ENCODE measurements at regions not wholly inside any gene's neighbourhood (a gene's known extent, or its start where the extent isn't known, plus 50 kb on each side); places are given as distances from the start of the nearest gene placed in this dataset.
"Not testable (repeated sequence)": the region's sequence is repeated elsewhere in the genome, so short reads cannot be mapped to it uniquely, and the experiment has no call there.

DNA sequence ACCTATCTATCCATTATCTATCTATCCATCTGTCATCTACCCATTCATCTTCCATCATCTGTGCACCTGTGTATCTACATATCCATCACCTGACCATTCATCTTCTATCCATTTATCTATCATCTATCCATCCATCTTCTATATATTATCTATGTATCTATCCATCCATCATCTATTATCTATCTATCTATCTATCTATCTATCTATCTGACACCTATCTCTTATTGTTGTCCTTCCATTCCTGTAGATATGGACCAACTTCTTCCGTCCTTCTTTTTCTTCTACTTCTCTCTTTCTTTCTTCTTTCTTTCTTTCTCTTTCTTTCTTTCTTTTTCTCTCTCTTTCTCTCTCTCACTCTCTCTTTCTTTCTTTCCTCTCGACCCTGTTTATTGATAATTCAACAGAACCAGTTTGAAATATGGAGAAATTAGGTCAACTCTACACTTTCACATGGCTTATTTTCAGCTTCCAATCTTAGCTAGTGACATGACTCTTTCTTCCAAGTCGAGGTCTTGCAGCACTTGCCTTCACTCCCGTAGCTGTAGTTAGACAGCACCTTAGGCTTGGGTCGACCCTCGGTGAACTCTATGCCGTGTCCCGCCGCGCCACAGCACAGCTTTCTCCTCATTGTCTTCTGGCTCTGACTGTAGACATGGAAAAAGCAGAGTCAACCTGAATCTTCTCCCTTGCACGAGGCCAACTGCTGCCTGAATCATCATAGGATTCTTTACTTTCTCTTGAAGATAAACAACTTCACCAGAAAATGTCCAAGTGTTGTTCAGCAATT, 110.4 kb upstream of the EXOC2 start:
- H3K4me3 ChIP-seq: no peak overlapping the region
- no peak for DNase-seq
- no peaks in the 10 kb centered on the region for H3K27me3 ChIP-seq
- H3K36me3 ChIP-seq: no peaks in the 10 kb centered on the region
- H3K9me3 ChIP-seq: no peaks in the 10 kb centered on the region
- WGBS, 3 donors: 86 to 87% (median 86%) methylated on average over 11 of the region's 11 CpGs
- intact Hi-C loops (cut with DNase I): no loop called here
- H3K27ac ChIP-seq: no peak overlapping the region
- no peaks in the 10 kb centered on the region for H3K4me1 ChIP-seq (ENCODE audit: insufficient read depth)
- TF ChIP-seq, protein P1, sequence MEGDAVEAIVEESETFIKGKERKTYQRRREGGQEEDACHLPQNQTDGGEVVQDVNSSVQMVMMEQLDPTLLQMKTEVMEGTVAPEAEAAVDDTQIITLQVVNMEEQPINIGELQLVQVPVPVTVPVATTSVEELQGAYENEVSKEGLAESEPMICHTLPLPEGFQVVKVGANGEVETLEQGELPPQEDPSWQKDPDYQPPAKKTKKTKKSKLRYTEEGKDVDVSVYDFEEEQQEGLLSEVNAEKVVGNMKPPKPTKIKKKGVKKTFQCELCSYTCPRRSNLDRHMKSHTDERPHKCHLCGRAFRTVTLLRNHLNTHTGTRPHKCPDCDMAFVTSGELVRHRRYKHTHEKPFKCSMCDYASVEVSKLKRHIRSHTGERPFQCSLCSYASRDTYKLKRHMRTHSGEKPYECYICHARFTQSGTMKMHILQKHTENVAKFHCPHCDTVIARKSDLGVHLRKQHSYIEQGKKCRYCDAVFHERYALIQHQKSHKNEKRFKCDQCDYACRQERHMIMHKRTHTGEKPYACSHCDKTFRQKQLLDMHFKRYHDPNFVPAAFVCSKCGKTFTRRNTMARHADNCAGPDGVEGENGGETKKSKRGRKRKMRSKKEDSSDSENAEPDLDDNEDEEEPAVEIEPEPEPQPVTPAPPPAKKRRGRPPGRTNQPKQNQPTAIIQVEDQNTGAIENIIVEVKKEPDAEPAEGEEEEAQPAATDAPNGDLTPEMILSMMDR (IDR thresholded peaks at IDR 0.05): no peak
- no peak for TF ChIP-seq POLR2A (IDR thresholded peaks at IDR 0.05)

DNA sequence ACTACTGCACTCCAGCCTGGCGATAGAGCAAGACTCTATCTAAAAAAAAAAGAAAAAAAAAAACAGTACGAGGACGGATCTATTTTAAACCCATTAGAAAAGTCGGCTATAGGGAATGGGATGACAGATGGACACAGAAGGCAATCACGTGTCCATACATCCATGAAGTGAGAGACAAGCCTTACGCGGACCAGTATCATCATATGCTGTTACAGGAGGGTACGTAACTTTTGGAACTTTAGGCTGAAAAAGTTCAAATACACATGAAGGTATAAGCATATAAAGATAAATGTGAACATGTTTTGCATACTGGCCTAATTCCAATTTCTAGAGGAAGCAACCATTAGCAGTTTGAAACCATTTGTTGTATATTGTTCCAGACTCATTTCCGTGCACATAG, 109.8 kb upstream of the EXOC2 start:
- TF ChIP-seq POLR2A (IDR thresholded peaks at IDR 0.05): no peak
- TF ChIP-seq, protein P1 (IDR thresholded peaks at IDR 0.05): no peak
- no peak for TF ChIP-seq EP300 (IDR thresholded peaks at IDR 0.05)

DNA sequence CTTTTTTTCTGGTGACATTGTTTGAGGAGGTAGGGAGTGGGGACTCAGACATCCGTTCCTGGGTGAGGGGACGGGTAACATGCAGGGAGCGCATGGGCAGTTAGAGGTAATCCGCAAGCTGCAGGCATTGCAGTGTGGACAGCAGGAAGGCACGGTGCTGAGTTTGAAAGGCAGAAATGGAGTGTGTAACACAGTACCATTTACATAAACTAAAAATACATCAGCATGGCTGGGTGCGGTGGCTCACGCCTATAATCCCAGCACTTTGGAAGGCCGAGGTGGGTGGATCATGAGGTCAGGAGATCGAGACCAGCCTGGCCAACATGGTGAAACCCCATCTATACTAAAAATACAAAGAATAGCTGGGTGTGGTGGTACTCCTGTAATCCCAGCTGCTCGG, 109.3 kb upstream of the EXOC2 start:
- WGBS, 3 donors: 78 to 82% (median 79%) methylated on average over 10 of the region's 10 CpGs
- H3K9me3 ChIP-seq; intact Hi-C loops (cut with DNase I); H3K36me3 ChIP-seq; H3K27me3 ChIP-seq; DNase-seq; H3K27ac ChIP-seq; H3K4me3 ChIP-seq; H3K4me1 ChIP-seq (ENCODE audit: insufficient read depth): not testable (repeated sequence)

More for the DNA sequence above, 109.8 kb upstream of the EXOC2 start:
- H3K36me3 ChIP-seq: no peaks in the 10 kb centered on the region
- no peak for DNase-seq
- no peaks in the 10 kb centered on the region for H3K27me3 ChIP-seq
- H3K4me1 ChIP-seq (ENCODE audit: insufficient read depth): no peaks in the 10 kb centered on the region
- H3K9me3 ChIP-seq: no peaks in the 10 kb centered on the region
- intact Hi-C loops (cut with DNase I): no loop called here
- H3K4me3 ChIP-seq: no peak overlapping the region
- 76 to 80% (median 76%) methylated on average over 9 of the region's 9 CpGs for WGBS, 3 donors
- no peak overlapping the region for H3K27ac ChIP-seq

DNA sequence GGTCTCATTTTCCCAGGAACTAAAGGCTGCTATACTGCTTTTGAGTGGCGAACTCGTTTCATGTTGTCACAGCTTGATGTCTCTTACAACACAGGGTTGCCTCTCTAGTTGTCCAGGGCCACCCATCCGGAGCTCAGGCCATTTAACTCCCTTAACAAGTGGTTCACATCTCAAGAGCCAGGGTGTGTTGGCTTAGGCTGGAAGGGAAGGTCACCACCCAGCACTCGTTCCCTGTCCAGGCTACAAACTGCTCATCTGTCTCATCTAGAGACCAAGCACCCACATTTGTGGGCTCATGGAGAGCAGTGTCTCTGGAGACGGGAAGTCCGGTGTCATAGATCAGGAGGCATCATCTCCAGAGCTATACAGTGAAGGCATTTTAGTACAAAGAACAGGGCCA, 106.8 kb upstream of the EXOC2 start:
- Histone ChIP-seq H3K4me1 (ENCODE audit: insufficient read depth) (no peaks in the 10 kb centered on the region), H3K27ac (no peak overlapping the region), H3K36me3 (no peaks in the 10 kb centered on the region), H3K4me3 (no peak overlapping the region), H3K27me3 (no peaks in the 10 kb centered on the region), H3K9me3 (no peaks in the 10 kb centered on the region)
- intact Hi-C loops (cut with DNase I): no loop called here
- no peak for DNase-seq
- 68 to 72% (median 70%) methylated on average over 6 of the region's 6 CpGs for WGBS, 3 donors
- TF ChIP-seq EP300 (IDR thresholded peaks at IDR 0.05) (no peak), POLR2A (IDR thresholded peaks at IDR 0.05) (no peak)
- TF ChIP-seq, protein P1 (IDR thresholded peaks at IDR 0.05): no peak

DNA sequence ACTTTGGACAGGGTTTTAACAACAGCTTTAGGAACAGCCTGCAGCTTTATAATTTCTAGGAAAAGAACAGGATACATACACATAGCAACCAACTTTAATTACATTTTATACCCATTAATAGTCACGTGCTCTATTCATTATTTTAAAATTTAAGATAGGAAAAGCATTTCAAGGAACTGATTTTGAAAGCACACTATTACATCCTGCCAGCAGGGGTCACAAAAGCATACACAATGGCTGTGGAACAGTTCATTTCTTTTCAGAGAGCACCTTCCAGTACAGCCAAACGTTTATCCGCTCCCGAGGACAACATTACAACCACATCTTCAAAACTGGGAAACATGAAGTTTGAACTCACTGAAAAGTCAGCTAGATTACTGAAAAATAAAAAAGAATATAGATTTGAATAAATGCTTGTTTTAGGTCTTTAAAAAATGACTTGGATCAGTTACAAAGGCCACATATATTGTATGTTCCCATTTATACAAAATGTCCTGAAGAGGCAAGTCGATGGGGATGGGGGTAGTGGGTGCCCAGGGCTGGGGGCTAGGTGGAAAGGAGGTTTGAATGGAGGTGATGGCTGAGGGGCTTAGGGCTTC, 104.6 kb upstream of the EXOC2 start:
- no peaks in the 10 kb centered on the region for H3K27me3 ChIP-seq
- intact Hi-C loops (cut with DNase I): no loop called here
- H3K4me3 ChIP-seq: no peak overlapping the region
- TF ChIP-seq, protein P1 (IDR thresholded peaks at IDR 0.05): peak in 1 of 3 donors; percentile 32
- no peak for TF ChIP-seq EP300 (IDR thresholded peaks at IDR 0.05)
- DNase-seq: no peak
- H3K27ac ChIP-seq: no peak overlapping the region
- H3K9me3 ChIP-seq: no peaks in the 10 kb centered on the region
- no peaks in the 10 kb centered on the region for H3K36me3 ChIP-seq
- H3K4me1 ChIP-seq (ENCODE audit: insufficient read depth): no peaks in the 10 kb centered on the region
- 4 to 9% (median 7%) methylated on average over 5 of the region's 5 CpGs for WGBS, 3 donors

All from ovary (tissue), 7 donors.